ENCODE measurements at regions not wholly inside any gene's neighbourhood (a gene's known extent, or its start where the extent isn't known, plus 50 kb on each side); places are given as distances from the start of the nearest gene placed in this dataset.
"Not testable (repeated sequence)": the region's sequence is repeated elsewhere in the genome, so short reads cannot be mapped to it uniquely, and the experiment has no call there.

DNA sequence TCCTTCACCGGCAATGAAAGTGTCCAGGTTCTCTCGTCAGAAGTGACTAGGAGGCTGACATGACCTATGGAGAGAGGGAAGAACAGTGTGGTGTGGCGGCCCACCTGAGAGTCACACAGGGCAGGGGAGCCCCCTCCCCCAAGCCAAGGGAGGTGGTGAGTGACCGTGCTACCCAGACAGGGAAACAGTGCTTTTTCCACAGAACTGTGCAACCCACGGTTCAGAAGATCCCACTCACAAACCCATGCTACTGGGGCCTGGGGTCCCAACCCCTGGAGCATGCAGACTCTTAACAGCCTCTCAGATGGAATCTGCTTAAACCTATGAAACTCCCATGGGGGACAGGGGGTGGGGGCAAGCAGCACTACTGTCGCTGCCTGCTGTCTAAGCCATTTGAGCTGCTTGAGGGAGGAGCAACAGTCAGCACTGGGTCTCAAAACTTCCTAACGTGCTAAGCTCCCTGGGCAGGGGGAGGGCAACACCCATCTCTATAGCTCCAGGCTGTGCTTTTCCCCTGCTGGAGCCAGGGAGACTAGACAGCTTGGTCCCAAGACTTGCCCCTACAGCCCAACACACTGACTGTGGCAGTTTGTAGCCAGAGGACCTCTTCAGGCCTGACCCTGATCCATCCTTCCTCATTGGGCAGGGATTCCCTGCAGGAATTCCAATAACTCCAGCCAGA lies 850.4 kb upstream of the AADAT start:
- DNase-seq = peak; percentile 51

- DNase-seq = no peak
These were observed 848.8 kb upstream of the AADAT start for GRCh38 chr4:170938588-170938987.

- DNase-seq = no peak
These were observed 841.6 kb upstream of the AADAT start for GRCh38 chr4:170931321-170931720.

GRCh38 chr4:170888660-170889059 lies 798.9 kb upstream of the AADAT start:
- DNase-seq = no peak

- DNase-seq = no peak
These were observed 797.6 kb upstream of the AADAT start for GRCh38 chr4:170887396-170887795.

DNA sequence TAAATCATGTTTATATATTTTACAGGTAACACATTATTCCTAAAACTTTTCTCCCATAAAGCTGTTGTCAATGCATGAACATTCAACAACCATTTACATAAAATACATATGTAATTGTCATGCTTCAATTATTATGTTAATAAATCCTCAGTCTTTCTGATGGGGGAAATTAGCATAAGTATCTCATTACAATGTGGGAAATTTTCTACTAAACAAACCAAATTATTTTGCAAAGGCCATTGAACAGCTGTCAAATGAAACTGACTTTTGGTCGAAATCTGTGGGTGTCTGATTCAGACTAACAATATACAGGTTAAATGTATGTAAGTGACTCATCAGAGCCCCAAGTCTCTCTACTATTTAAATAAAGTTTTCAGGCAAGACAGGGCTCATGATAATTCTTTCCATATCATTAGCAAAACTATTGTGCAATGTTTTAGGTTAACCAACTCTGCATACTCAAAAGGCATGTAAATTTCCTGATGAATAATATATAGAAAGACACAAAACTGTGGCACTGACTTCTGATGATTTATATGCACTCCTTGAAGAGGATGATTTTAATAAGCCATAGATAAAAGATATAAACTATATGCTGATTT lies 795.3 kb upstream of the AADAT start:
- DNase-seq = no peak

- DNase-seq = not testable (repeated sequence)
These were observed 791.9 kb upstream of the AADAT start for GRCh38 chr4:170881646-170882045.

DNA sequence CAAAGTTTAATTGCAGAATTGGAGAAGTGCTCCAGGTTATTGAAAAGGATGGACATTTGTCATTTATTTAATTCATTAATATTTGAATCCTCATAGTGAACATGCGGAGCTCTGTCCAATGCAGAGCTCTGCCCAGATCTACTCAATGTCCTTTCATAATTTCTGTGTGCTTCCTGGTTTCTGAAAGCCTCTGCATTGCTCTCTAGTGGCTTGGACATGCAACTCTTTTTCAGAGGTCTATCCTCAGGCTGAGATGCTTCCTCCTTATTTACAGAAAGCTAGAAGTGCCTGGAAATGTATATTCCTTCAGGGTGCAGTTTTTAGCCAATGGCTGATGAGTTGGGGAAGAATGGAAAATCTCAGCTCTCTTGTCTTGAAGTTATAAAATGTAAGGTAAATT lies 786.1 kb upstream of the AADAT start:
- DNase-seq = no peak

DNA sequence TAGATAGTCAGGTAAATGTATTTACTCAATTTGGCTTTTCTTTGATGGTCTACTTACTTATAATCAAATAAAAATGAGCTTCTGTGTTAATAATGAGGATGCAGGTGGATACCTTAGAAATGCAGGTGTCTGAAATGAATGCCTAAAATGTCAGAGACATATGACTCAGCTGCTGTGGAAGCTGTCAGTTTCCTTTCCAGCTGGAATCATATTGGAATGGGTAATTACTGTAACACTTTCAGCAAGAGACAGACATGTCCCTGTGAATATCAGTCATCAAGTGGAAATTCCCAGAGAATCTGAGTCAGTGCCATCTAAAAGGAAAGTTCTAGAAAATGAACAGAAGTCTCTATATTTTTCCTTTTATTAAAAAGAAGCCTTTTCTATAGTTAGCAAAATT lies 783.0 kb upstream of the AADAT start:
- no peak for DNase-seq

GRCh38 chr4:170868170-170868569 lies 778.4 kb upstream of the AADAT start:
- DNase-seq = no peak

GRCh38 chr4:170854097-170854496 lies 764.3 kb upstream of the AADAT start:
- DNase-seq = no peak

GRCh38 chr4:170853422-170854021 lies 763.8 kb upstream of the AADAT start:
- peak; percentile 74 for DNase-seq

- no peak for DNase-seq
These were observed 760.2 kb upstream of the AADAT start for GRCh38 chr4:170849969-170850368.

DNA sequence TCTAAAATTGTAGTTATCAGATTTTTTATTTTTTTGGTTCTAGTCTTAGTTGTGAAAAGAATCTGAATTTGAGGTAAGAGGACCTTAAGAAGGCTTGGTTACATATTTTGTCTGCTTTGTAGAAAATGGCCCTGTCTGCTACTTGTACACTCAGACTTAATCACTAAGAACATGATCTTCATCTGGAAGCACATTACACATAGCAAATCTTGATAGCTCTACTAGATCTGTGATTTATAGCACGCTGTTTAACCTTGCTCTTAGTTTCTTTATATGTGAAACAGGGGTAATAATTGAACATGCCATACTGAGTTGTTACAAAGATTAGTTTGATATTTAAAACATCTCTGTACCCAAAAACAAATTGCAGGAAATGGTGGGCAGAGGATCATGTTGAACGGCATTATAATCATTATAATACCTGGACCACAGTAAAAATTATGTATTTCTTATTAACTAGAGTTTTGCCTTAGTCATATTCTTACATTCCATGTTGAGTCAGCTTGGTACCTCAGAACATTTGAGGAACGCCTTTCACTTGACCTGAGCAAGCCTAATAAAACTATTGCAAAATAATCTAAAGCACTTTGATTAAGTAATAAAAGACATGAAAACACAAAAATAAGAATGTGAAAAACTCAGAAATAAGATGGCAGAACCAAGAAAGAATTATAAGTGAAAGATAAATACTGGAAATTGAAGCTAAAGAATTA lies 738.0 kb upstream of the AADAT start:
- no peak for DNase-seq

- no peak for DNase-seq
These were observed 729.0 kb upstream of the AADAT start for GRCh38 chr4:170818786-170819185.

DNA sequence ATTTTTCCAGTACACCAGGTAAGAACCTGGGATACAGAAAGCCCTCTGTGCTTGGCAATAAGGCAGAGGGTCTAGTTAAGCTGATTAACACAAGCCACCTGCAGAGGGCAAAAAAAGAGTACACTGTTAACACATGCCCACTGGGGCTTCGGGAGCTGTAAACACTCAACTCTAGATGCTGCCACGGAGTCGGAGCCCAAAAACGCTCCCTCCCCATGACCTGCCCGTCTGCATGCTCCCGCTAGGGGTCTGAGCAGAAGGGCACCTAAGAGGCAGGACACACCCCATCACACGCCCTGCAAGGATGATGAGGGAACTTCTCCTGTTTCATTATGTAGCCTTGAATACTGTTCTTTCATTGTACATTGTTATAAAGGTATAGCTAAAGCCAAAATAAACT lies 715.6 kb upstream of the AADAT start:
- peak; percentile 56 for DNase-seq

GRCh38 chr4:170804930-170805329 lies 715.2 kb upstream of the AADAT start:
- DNase-seq = no peak

GRCh38 chr4:170803492-170803891 lies 713.7 kb upstream of the AADAT start:
- DNase-seq = no peak

DNA sequence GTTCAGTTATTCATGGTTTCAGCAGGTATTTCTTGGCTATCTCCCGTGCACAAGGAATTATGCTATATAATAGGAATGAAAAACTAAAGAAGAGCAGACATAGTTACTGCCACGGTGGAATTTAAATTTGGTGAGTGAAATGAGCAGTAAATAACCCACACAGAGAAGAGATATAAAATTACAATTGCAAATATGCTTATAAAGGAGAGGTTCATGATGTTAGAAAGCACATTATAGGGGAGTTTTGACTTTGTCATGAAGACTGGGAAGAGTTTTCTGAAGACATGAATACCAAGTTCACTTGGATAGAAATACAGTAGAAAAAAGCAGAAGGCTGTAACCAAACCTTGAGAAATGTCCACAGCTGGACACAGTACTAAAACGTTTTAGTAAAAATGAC lies 712.0 kb upstream of the AADAT start:
- DNase-seq = no peak

- DNase-seq = no peak
These were observed 704.8 kb upstream of the AADAT start for GRCh38 chr4:170794525-170794924.

DNA sequence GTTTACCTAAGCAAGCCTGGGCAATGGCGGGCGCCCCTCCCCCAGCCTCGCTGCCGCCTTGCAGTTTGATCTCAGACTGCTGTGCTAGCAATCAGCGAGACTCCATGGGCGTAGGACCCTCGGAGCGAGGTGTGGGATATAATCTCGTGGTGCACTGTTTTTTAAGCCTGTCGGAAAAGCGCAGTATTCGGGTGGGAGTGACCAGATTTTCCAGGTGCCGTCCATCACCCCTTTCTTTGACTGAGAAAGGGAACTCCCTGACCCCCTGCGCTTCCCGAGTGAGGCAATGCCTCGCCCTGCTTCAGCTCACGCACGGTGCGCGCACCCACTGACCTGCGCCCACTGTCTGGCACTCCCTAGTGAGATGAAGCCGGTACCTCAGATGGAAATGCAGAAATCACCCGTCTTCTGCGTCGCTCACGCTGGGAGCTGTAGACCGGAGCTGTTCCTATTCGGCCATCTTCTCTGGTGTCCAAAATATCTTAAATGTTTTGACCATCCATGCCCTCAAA lies 698.8 kb upstream of the AADAT start:
- not testable (repeated sequence) for DNase-seq

GRCh38 chr4:170777663-170778062 lies 687.9 kb upstream of the AADAT start:
- DNase-seq = no peak

- DNase-seq = no peak
These were observed 687.2 kb upstream of the AADAT start for GRCh38 chr4:170776983-170777382.

GRCh38 chr4:170775851-170776250 lies 686.1 kb upstream of the AADAT start:
- DNase-seq = no peak
